ENCODE measurements at regions not wholly inside any gene's neighbourhood (a gene's known extent, or its start where the extent isn't known, plus 50 kb on each side); places are given as distances from the start of the nearest gene placed in this dataset.
"Not testable (repeated sequence)": the region's sequence is repeated elsewhere in the genome, so short reads cannot be mapped to it uniquely, and the experiment has no call there.

GRCh38 chr3:171974986-171975837 is 64.2 kb upstream of the FNDC3B start:
- intact Hi-C loops (cut with DNase I) = no loop called here
- DNase-seq (ENCODE audit: low spot score) = no peak
- ATAC-seq = peak; percentile 16

GRCh38 chr3:171976526-171976925 is 62.9 kb upstream of the FNDC3B start:
- intact Hi-C loops (cut with DNase I) = no loop called here
- ATAC-seq (no peak), DNase-seq (ENCODE audit: low spot score) (no peak)

GRCh38 chr3:171977441-171977840 is 61.9 kb upstream of the FNDC3B start:
- intact Hi-C loops (cut with DNase I) = no loop called here
- no peak for ATAC-seq
- DNase-seq (ENCODE audit: low spot score) = no peak

GRCh38 chr3:171977860-171978259 is 61.5 kb upstream of the FNDC3B start:
- intact Hi-C loops (cut with DNase I) = no loop called here
- no peak for DNase-seq (ENCODE audit: low spot score)
- no peak for ATAC-seq

- no peak for DNase-seq (ENCODE audit: low spot score)
- no peak for ATAC-seq
- intact Hi-C loops (cut with DNase I) = no loop called here
These were observed 61.0 kb upstream of the FNDC3B start for GRCh38 chr3:171978390-171978789.

- ATAC-seq (no peak), DNase-seq (ENCODE audit: low spot score) (no peak)
- intact Hi-C loops (cut with DNase I) = no loop called here
These were observed 60.3 kb upstream of the FNDC3B start for GRCh38 chr3:171979081-171979480.

- intact Hi-C loops (cut with DNase I) = no loop called here
- ATAC-seq (no peak), DNase-seq (ENCODE audit: low spot score) (no peak)
These were observed 58.7 kb upstream of the FNDC3B start for GRCh38 chr3:171980578-171981270.

- intact Hi-C loops (cut with DNase I) = no loop called here
- ATAC-seq (no peak), DNase-seq (ENCODE audit: low spot score) (no peak)
These were observed 58.1 kb upstream of the FNDC3B start for GRCh38 chr3:171981271-171981605.

GRCh38 chr3:171982828-171983227 is 56.5 kb upstream of the FNDC3B start:
- intact Hi-C loops (cut with DNase I) = no loop called here
- ATAC-seq = no peak

GRCh38 chr3:171983685-171984084 is 55.7 kb upstream of the FNDC3B start:
- intact Hi-C loops (cut with DNase I); ATAC-seq; DNase-seq (ENCODE audit: low spot score): not testable (repeated sequence)

More at GRCh38 chr3:171982828-171983227, 56.5 kb upstream of the FNDC3B start:
- DNase-seq (ENCODE audit: low spot score) = no peak

- DNase-seq (ENCODE audit: low spot score) (no peak), ATAC-seq (peak; percentile 56)
- intact Hi-C loops (cut with DNase I) = no loop called here
These were observed 54.5 kb upstream of the FNDC3B start for GRCh38 chr3:171984883-171985282.

- no peak for DNase-seq (ENCODE audit: low spot score)
- ATAC-seq = no peak
- intact Hi-C loops (cut with DNase I) = no loop called here
These were observed 53.2 kb upstream of the FNDC3B start for GRCh38 chr3:171986176-171986575.

- no peak for DNase-seq (ENCODE audit: low spot score)
- intact Hi-C loops (cut with DNase I) = no loop called here
- no peak for ATAC-seq
These were observed 52.4 kb upstream of the FNDC3B start for GRCh38 chr3:171986757-171987518.

Data from sciatic nerve (tissue), 2 donors.